ENCODE measurements at regions not wholly inside any gene's neighbourhood (a gene's known extent, or its start where the extent isn't known, plus 50 kb on each side); places are given as distances from the start of the nearest gene placed in this dataset.

DNA sequence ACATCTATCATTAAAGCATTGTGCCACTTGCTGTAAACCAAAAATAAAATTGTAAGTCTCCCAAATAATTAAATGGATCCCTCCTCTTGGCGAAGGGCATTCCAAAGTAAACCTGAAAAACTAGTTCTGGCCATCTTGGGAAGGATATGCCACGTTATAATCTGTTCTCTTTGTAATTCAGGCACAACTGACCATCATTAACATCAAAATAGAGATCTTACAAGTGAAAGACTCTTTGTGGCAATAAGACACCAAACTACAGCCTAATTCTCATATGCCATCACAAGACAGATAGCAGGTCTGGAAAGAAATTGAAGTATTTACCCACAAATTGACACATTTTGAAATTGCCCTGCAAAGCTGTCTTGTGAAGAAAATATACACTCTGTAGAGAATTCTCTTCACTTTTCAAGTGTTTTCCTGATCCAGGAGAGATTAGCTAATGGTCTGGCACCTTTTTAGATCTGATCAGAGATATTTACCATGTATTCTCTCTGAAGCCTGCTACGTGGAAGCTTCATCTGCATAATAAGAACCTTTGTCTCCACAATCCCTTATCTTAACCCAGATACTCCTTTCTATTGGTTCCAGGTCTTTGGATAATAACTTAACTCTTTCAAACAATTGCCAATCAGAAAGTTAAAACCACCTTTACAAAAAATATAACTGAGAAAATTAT is 630.4 kb upstream of the CCDC179 start:
- no peak for DNase-seq

DNA sequence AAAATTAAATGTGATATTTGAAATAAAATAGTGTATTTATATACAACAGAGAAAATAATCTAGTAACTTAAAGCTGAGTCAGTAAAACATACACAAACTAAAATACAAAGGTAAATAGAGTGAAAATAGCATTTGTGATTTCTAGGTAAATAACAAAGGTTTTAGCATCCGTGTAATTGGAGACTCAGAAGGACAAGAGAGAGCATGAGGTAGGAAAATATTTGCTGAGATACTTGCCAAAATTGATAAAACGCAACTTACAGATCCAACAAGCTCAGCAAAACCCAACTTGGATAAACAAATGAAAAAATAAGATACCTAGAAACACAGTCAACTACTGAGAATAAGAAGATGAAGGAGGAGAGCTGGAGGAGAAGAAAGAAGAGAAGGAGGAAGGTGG is 634.7 kb upstream of the CCDC179 start:
- no peak for DNase-seq

DNA sequence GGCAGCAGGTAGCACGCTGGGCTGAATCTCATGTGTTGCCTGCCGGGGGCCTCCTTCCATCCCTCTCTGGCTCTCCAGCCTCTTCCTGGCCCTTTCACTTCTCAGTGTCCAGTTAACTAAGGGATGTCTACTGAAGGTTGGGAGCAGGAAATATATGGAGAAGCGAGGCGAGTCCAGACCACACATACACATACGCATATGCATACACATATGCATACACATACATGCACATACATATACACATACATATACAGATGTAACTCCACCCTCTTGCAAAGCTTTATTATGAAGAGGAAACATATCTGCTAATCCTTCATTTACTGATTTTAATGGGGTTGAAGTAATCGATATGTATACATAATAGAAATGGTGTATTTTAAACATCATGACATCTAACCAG is 636.1 kb upstream of the CCDC179 start:
- no peak for DNase-seq

DNA sequence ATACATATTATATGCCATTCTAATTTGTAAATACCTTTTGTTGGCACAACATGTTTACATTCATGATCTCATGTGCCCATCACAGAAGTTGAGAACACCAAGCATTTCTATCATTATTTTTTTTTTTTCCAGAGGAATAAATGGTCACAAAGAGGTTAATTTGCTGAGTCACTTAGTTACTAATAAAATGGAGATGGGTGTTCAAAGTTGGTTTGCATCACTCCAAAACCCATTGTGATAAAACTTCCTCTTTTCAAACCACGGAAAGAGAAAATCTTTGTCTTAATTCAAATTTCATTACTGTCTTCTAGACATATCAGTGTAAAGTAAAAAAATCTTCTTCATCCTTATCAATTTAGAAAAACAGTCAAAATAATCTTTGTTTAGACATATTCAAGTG is 636.8 kb upstream of the CCDC179 start:
- no peak for DNase-seq

GRCh38 chr11:23502389-23502788 is 642.1 kb upstream of the CCDC179 start:
- no peak for DNase-seq

GRCh38 chr11:23502826-23503225 is 642.6 kb upstream of the CCDC179 start:
- DNase-seq, result no peak

GRCh38 chr11:23509023-23509422 is 648.7 kb upstream of the CCDC179 start:
- DNase-seq, result no peak

GRCh38 chr11:23509821-23510220 is 649.5 kb upstream of the CCDC179 start:
- no peak for DNase-seq

DNA sequence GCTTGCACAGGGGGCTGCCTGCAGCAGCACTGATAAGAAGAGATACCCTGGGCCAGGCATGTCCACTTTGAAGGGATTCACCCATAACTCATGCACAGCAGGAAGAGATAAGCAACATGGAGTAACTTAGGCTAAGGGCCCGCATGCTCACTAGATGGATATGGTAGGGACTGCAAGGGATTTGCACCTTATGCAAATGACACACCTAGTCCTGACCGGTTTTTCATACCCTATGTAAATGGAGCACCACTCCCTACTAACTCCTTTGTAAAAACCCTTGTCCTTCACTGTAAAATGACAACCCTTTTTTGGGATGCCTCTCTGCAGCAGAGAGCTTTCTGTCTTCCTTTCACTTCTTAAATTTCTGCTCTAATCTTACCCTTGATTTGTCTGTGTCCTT is 658.9 kb upstream of the CCDC179 start:
- DNase-seq, result no peak

GRCh38 chr11:23520226-23520960 is 660.1 kb upstream of the CCDC179 start:
- no peak for DNase-seq

DNA sequence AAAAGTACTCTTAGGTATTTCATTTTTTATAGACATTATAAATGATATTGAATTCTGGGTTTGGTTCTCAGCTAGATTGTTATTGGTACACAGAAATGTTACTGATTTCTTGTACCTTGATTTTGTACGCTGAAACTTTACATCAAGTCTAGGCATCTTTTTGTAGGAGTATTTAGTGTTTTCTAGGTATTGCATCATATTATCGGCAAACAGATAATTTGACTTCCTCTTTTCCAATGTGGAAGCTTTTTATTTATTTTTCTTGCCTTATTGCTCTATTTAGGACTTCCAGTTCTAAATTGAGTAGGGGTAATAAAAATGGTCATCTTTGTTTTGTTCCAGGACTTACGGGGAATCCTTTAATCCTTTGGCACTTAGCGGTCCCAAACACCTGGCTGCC is 676.6 kb upstream of the CCDC179 start:
- no peak for DNase-seq

DNA sequence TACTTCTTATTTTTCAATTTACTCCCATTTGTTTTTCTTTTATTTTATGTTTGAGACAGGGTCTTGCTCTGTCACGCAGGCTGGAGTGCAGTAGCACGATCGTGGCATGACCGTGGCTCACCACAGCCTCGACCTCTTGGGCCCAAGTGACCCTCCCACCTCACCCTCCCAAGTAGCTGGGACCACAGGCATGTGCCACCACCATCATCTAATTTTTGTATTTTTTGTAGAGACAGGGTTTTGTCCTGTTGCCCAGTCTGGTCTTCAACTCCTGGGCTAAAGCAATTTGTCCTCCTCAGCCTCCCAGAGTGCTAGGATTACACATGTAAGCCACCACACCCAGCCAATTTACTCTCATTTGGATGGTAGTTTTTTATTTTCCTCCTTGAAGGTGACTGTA is 679.3 kb upstream of the CCDC179 start:
- no peak for DNase-seq

DNA sequence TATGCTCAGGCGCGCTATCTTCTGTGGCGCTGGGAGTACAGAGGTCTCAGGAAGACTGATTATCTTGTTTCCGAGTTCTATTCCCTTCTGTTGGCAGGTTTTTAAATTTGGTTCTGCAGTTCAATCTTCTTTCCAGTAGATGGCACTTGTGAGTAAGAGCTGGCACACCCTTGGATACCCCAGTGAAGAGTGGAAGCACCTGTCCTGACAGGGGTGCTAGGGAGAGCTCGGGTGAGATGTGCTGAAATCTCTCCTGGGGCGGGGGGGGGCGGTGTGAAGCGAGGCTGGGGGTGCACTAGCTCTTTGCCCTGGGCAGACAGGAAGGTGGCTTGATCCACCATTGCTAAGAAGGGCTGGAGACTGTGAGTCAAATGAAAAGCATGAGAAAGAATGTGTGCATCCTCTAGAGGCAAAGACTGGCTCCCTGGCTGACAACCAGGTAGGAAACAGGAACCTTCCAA is 679.9 kb upstream of the CCDC179 start:
- DNase-seq, result peak; percentile 6

DNA sequence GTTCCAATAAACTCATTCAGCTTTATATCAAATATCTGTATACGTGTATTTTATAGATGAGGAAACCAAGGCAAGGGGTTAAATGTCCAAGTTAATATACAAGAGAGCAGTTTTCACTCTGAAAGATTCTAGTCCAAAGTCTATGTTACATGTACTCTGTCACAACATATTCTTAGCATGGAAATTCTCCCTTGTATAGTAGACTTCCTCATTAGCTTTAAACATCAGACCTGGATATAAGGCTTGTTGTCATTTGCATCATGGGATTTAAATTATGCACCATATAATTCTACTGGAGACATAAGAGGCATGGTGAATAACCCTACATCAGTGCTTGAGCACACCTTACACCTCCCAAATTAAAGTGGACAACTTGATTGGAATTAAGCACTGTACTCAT is 681.9 kb upstream of the CCDC179 start:
- no peak for DNase-seq

- no peak for DNase-seq
These were observed 682.5 kb upstream of the CCDC179 start for GRCh38 chr11:23542816-23543215.

- DNase-seq, result no peak
These were observed 683.5 kb upstream of the CCDC179 start for GRCh38 chr11:23543651-23544222.

DNA sequence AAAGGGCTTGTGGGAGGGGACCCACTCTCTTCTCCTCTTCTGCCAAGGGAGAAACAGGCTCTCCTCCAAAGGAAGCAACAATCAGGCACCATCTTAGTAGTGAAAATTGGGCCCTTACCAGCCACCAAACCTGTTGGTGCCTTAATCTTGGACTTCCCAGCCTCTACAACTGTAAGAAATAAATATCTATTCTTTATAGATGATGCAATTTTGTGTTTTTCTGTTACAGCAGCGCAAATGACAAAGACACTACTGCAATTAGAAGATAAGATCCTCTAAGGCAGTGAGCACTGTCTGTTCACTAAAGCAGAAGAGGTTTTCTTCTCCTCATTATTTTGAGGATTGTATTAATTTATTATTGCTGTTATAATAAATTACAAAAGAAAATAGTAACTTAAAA is 691.4 kb upstream of the CCDC179 start:
- DNase-seq, result no peak

DNA sequence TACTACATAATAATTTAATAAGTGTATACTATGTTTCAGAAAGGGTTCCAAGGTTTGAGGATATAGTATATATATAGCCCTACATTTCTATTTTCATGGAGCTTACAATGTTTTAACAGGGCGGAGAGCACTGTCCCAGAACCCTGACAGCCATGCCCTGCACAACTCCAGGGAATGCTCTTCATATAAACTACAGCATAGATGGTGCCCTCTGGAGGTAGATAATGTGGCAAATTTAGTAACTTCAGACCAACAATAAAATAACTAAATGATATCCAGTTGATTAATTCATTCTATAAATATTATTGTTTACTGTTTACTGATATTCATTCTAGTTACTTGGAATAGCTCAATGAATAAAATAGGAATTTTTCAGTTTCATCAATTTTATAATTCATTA is 693.7 kb upstream of the CCDC179 start:
- no peak for DNase-seq

DNA sequence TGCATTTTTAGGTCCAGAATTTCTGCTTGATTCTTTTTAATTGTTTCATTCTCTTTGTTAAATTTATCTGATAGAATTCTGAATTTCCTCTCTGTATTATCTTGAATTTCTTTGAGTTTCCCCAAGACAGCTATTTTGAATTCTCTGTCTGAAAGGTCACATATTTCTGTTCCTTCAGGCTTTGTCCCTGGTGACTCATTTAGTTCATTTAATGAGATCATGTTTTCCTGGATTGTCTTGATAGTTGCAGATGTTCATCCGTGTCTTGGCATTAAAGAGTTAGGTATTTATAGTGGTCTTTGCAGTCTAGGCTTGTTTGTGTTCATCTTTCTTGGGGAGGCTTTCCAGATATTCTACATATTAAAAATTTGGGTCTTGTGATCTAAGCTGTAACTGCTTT is 694.8 kb upstream of the CCDC179 start:
- no peak for DNase-seq

DNA sequence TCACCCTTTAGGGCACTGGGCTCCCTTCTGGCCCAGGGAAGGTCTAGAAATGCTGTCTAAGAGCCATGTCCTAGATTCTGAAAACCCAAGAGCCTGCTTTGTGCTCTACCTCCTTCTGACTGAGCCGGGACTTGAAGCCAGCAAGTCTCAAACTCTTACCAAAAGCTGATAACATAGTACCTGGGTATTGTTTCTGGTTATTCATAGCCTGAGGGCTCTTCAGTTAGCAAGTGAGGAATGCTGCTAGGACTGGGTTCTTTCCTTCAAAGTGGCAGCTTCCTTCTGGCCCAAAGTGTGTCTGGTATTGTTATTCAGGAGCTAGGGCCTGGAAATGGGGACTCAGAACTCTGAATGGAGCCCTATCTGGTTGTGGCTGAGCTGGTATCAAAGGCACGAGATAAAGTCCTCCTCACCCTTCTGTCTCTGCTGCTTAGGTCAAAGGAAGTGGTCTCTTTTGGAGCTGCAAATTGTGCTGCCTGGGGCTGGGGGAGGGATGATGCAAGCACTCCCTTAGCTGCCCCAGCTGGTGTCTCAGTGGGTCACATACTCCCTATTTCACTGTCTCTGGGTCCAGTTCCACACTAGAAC is 696.0 kb upstream of the CCDC179 start:
- no peak for DNase-seq

- no peak for DNase-seq
These were observed 703.3 kb upstream of the CCDC179 start for GRCh38 chr11:23563591-23563990.

GRCh38 chr11:23564370-23564769 is 704.1 kb upstream of the CCDC179 start:
- DNase-seq, result no peak

GRCh38 chr11:23569134-23569533 is 708.9 kb upstream of the CCDC179 start:
- no peak for DNase-seq

DNA sequence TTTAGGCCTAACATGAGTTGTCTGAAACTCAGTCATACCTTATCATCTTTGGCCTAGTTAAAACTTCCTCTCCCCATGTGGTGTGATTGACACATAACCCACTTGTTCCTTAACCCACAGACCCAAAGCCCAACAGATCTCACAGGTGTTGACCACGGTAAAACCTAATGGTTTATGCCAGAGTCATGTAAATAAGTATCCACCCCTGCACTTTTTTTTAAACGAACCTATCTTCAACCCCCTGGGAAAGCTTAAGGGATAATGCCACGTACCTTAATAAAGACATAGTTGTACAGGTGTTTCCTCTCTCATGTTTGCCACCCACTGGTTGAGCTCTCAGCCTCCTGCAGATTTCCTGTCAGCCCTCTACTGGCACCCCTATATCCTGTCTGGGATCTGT is 709.3 kb upstream of the CCDC179 start:
- no peak for DNase-seq
